NB4 (cell line): ENCODE measurements at regions not wholly inside any gene's neighbourhood (a gene's known extent, or its start where the extent isn't known, plus 50 kb on each side); places are given as distances from the start of the nearest gene placed in this dataset.

Experiments
- DNase-seq: peaks from one replicate; pipeline ENCODE4 v3.0.0; 2010; ENCODE audit warnings: low read depth
- H3K4me3 ChIP-seq: one replicate; pipeline ENCODE4 v1.5.1; 2011; ENCODE audit warnings: mild to moderate bottlenecking, low read depth, low read length, moderate library complexity
- CTCF ChIP-seq: IDR thresholded peaks from one replicate; pipeline ENCODE4 v1.5.1; 2012; ENCODE audit warnings: low read depth, low read length
- MAX ChIP-seq: IDR thresholded peaks from 2 replicates; pipeline ENCODE4 v1.6.1; 2011; ENCODE audit warnings: low read depth, low read length
- MYC ChIP-seq: IDR thresholded peaks from 2 replicates; pipeline ENCODE4 v1.6.1; 2011; ENCODE audit warnings: low read depth, low read length
- POLR2A ChIP-seq: IDR thresholded peaks from 2 replicates; pipeline ENCODE4 v1.6.1; 2011; ENCODE audit warnings: mild to moderate bottlenecking; ENCODE audit not compliant: insufficient read length; ENCODE audit errors: extremely low read depth

- DNase-seq, result no peak
- H3K4me3 ChIP-seq, result no peak overlapping the region
- TF ChIP-seq CTCF, result no peak
- no peak for TF ChIP-seq MYC
- TF ChIP-seq POLR2A, result no peak
- no peak for TF ChIP-seq MAX
Observed at GRCh38 chr2:234166531-234166930, 116.0 kb downstream of the SPP2 start.

GRCh38 chr2:234165421-234165820 is 114.9 kb downstream of the SPP2 start:
- no peak overlapping the region for H3K4me3 ChIP-seq
- no peak for DNase-seq
- TF ChIP-seq MYC, result no peak

- H3K4me3 ChIP-seq, result no peak overlapping the region
- DNase-seq, result no peak
- TF ChIP-seq CTCF, result no peak
- no peak for TF ChIP-seq MAX
- no peak for TF ChIP-seq MYC
- TF ChIP-seq POLR2A, result no peak
Observed at GRCh38 chr2:234164493-234165413, 114.3 kb downstream of the SPP2 start.

- no peak for TF ChIP-seq MYC
- no peak for TF ChIP-seq POLR2A
- TF ChIP-seq MAX, result no peak
- TF ChIP-seq CTCF, result no peak
- no peak overlapping the region for H3K4me3 ChIP-seq
- no peak for DNase-seq
Observed at GRCh38 chr2:234163510-234164045, 113.1 kb downstream of the SPP2 start.

- TF ChIP-seq CTCF (no peak), MYC (no peak), MAX (no peak), POLR2A (no peak)
- no peak overlapping the region for H3K4me3 ChIP-seq
- DNase-seq, result no peak
Observed at GRCh38 chr2:234162861-234163260, 112.4 kb downstream of the SPP2 start.

- H3K4me3 ChIP-seq, result no peak overlapping the region
- DNase-seq, result no peak
- TF ChIP-seq MAX (no peak), POLR2A (no peak), CTCF (no peak), MYC (no peak)
Observed at GRCh38 chr2:234161932-234162331, 111.4 kb downstream of the SPP2 start.
